Ectodermal cell (in vitro differentiated cells): ENCODE measurements at regions not wholly inside any gene's neighbourhood (a gene's known extent, or its start where the extent isn't known, plus 50 kb on each side); places are given as distances from the start of the nearest gene placed in this dataset.

Experiments
- H3K27ac ChIP-seq: 2 replicates; pipeline ENCODE4 v1.7.0; 2013; ENCODE audit warnings: mild to moderate bottlenecking, low read depth, low read length; ENCODE audit not compliant: insufficient read depth, poor library complexity, severe bottlenecking
- H3K27me3 ChIP-seq: 2 replicates; pipeline ENCODE4 v1.7.0; 2013; ENCODE audit warnings: mild to moderate bottlenecking, low read length; ENCODE audit not compliant: insufficient read depth, control insufficient read depth, poor library complexity, severe bottlenecking
- H3K36me3 ChIP-seq: one replicate; pipeline ENCODE4 v1.7.0; 2013; ENCODE audit warnings: low read length; ENCODE audit not compliant: control insufficient read depth, insufficient read depth
- H3K4me1 ChIP-seq: one replicate; pipeline ENCODE4 v1.7.0; 2013; ENCODE audit warnings: low read length; ENCODE audit not compliant: control insufficient read depth, insufficient read depth
- H3K4me3 ChIP-seq: 2 replicates; pipeline ENCODE4 v1.7.0; 2013; ENCODE audit warnings: low read depth, low read length, control low read depth; ENCODE audit not compliant: insufficient read depth
- H3K9me3 ChIP-seq: 2 replicates; pipeline ENCODE4 v1.7.0; 2013; ENCODE audit warnings: mild to moderate bottlenecking, low read length, moderate library complexity; ENCODE audit not compliant: control insufficient read depth
- WGBS, 2 experiments: methylation state at CpG; one replicate each; pipeline ENCODE4 v1.1.7; 2013; ENCODE audit warnings: missing lambda C conversion rate in 2 of 2; 5-methylcytosine and 5-hydroxymethylcytosine counted together

DNA sequence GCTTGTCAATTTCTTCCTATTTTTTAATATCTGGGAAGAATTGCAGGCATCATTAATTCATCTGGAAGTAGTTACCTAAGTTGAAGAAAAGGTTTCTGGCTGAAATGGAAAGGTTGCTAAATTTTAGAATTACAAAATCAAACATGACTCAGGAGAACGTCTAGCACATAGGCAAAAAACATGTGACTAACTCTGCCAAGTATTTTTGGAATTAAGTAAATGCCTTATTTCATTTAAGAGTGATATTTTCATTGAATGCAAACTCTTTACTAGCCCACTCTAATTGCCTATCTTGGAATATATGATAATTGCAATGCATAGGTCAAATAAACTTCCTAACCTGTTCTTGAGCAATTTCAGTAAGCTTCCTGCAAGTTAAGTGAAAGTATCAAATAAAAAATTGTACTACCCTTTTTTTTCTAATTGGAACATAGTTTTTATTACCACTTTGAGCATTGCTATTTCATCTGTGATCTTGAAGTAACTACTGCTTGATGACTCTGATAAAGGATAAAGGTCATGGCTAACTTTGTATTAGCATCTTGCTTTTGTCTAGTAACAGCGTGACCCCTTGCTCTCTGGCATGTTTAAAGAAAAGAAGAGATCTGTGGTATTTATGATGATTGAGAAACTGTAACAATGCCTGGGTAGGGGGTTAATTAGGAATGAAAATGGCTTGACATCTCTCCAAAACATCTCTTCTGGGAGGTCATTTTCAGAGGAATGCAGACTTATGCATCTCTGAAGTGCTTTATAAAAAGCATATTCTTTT is 208.3 kb upstream of the NCAM2 start:
- Histone ChIP-seq H3K27ac (no peak overlapping the region), H3K9me3 (no peaks in the 10 kb centered on the region), H3K4me3 (no peak overlapping the region), H3K4me1 (no peaks in the 10 kb centered on the region), H3K36me3 (no peaks in the 10 kb centered on the region), H3K27me3 (no peaks in the 10 kb centered on the region)
- WGBS, 2 experiments = 21 to 27% methylated on average over 2 of the region's 2 CpGs

DNA sequence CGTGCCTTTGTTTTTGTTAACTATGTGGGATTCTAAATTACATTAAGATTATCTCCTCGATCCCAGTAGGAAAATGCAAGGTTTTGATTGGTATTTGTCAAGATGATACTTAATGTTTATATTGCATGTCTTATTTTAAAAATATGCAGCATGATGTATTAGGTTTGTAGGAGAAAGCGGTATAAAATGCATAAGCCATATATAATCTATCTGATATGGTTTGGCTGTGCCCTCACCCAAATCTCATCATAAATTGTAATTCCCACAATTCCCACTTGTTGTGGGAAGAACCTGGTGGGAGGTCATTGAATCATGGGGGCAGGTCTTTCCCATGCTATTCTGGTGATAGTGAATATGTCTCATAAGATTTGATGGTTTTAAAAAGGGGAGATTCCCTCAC is 198.1 kb upstream of the NCAM2 start:
- no peak overlapping the region for H3K27ac ChIP-seq
- no peaks in the 10 kb centered on the region for H3K4me1 ChIP-seq
- no peak overlapping the region for H3K4me3 ChIP-seq
- H3K36me3 ChIP-seq = no peaks in the 10 kb centered on the region
- no peaks in the 10 kb centered on the region for H3K27me3 ChIP-seq
- no peaks in the 10 kb centered on the region for H3K9me3 ChIP-seq
- WGBS, 2 experiments = 95 to 98% methylated on average over 2 to 3 of the region's 3 CpGs

DNA sequence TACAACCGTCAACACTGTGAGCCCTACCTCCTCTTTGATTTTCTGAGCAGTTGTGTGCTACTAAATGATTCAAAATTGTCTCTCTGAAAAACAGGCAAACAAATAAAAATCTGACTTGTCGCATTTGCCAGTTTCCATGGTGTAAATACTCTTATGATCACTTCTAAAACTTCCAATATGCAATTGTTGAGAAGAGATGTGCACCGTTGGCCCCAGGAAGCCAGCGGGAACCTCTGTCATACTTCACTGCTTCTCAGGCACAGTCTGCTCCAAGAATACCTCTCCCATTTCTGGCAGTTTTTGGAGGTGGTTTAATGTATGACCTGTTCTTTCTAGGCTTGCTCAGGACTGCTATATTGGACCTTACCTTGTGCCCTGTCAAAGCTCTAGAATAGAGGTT is 196.0 kb upstream of the NCAM2 start:
- no peaks in the 10 kb centered on the region for H3K36me3 ChIP-seq

DNA sequence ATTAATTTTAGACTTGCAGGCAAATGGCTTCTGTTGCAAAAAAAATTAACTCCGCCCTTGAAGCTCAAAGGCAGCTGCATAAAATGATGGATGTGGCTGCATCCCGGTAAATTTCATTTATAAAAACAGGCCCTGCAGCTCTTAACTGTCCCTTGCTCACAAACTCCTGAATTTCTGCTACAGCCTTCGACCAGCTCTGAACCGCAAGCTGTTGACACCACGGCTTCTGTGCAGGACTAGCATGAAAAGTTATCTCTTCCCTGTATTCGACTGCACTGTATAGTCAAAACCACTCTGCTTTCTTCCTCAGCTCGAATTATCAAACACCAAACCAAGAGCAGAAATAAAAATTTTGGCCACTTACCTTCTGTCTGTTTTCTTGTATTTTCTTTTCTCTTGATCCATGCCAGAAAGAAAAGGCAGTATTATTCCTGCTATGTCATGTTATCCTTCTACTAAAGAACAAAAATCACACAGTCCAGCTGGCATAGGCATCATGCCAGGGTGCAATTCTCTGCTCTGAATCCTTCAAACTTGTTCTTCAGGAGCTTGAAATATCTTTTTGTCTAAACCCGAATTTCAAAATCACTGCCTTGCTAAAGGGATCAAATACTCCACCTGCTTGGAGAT is 195.5 kb upstream of the NCAM2 start:
- H3K4me3 ChIP-seq = no peak overlapping the region
- WGBS, 2 experiments = 94 to 96% methylated on average over 8 of the region's 8 CpGs
- no peak overlapping the region for H3K27ac ChIP-seq
- no peaks in the 10 kb centered on the region for H3K9me3 ChIP-seq
- no peaks in the 10 kb centered on the region for H3K4me1 ChIP-seq
- H3K27me3 ChIP-seq = no peaks in the 10 kb centered on the region
- H3K36me3 ChIP-seq = no peaks in the 10 kb centered on the region

More for the DNA sequence above, 196.0 kb upstream of the NCAM2 start:
- H3K27me3 ChIP-seq = no peaks in the 10 kb centered on the region
- no peaks in the 10 kb centered on the region for H3K4me1 ChIP-seq
- 87 to 93% methylated on average over 4 of the region's 4 CpGs for WGBS, 2 experiments
- no peak overlapping the region for H3K27ac ChIP-seq
- no peaks in the 10 kb centered on the region for H3K9me3 ChIP-seq
- no peak overlapping the region for H3K4me3 ChIP-seq

DNA sequence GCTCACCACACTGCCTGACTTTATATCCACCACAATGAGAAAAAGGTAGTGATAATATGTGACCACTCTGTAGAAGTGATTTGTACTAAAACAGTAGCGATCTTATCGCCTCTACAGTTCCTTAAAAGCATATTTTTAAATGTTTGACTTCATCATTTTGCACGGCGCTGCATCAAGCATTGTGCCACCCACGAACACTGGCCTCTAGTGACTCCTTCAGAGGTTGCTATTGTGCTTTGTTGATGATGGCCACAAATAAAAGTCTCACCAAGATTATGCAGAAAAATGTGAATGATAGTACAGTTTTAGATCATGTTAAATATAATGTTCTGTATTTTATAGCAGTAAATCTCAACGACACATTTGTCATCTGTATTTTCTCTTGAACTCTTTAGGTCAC is 186.5 kb upstream of the NCAM2 start:
- WGBS, 2 experiments = 94 to 97% methylated on average over 6 of the region's 6 CpGs
- Histone ChIP-seq H3K27me3 (no peaks in the 10 kb centered on the region), H3K9me3 (no peaks in the 10 kb centered on the region), H3K4me1 (no peaks in the 10 kb centered on the region), H3K36me3 (no peaks in the 10 kb centered on the region), H3K4me3 (no peak overlapping the region), H3K27ac (no peak overlapping the region)

DNA sequence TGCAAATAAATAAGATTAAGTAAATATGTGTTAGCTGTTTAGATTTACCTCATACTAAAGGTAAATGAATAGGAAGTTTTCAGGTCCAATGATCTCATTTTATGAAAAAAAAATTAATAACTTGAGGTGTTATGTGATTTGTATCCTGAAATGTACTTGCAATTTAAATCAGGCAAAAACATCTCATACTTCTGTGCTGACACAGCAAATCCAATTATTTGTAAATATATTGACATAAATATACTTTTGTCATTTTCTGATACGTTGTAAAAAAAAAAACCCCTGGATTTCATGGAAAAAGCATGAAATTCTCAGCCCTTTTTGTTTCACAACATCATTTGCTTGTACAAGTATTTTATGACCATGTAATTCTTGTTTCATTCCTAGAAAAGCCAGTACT is 184.1 kb upstream of the NCAM2 start:
- Histone ChIP-seq H3K27ac (no peak overlapping the region), H3K4me3 (no peak overlapping the region), H3K27me3 (no peaks in the 10 kb centered on the region), H3K36me3 (no peaks in the 10 kb centered on the region), H3K4me1 (no peaks in the 10 kb centered on the region), H3K9me3 (no peaks in the 10 kb centered on the region)
- WGBS, 2 experiments = 100% methylated on average over 1 of the region's 1 CpG; no CpG with 5 or more reads in 1 of the 2 experiments

DNA sequence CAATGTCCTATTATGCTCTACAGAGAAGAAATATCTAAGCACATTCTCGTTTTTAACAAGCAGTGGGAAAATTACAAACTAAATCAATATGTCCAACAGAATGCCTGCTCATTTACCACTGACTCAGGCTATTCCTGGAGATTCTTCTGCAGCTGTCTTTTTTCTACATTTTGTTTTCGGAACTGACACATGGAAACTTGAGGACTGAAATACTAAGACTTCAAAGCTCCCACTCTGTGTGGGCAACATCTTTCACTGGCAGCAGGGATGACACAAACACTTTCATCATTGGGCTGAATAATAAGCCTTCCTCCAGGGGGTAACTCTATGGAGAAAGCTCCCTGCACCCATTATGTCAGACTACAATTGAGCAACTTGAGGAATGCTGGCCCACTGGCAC is 175.5 kb upstream of the NCAM2 start:
- peak overlapping the region; percentile 32 for H3K27ac ChIP-seq
- no peaks in the 10 kb centered on the region for H3K27me3 ChIP-seq
- peaks cover 22% of the 10 kb centered on the region for H3K4me1 ChIP-seq
- H3K36me3 ChIP-seq = no peaks in the 10 kb centered on the region
- no peak overlapping the region for H3K4me3 ChIP-seq
- WGBS, 2 experiments = 11 to 25% methylated on average over 2 of the region's 2 CpGs
- H3K9me3 ChIP-seq = no peaks in the 10 kb centered on the region

DNA sequence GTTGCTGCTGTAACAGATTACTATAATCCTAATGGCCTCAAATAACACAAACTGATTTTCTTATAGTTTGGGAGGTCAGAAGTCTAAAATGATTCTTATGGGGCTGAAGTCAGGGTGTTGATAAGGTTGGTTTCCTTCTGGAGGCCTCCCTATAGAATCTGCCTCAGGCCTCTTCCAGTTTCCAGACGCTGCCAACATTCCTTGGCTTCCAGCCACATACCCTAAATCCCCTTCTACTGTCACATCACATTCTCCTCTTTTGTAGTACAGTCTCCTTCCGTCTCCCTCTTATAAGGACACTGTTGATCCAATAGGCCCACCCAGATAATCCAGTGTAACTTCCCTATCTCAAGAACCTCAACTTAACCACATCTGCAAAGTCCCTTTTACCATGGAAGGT is 145.3 kb upstream of the NCAM2 start:
- Histone ChIP-seq H3K27ac (no peak overlapping the region), H3K4me3 (no peak overlapping the region), H3K9me3 (no peaks in the 10 kb centered on the region), H3K36me3 (no peaks in the 10 kb centered on the region), H3K4me1 (no peaks in the 10 kb centered on the region), H3K27me3 (no peaks in the 10 kb centered on the region)
- WGBS, 2 experiments = 83 to 96% methylated on average over 2 of the region's 2 CpGs

DNA sequence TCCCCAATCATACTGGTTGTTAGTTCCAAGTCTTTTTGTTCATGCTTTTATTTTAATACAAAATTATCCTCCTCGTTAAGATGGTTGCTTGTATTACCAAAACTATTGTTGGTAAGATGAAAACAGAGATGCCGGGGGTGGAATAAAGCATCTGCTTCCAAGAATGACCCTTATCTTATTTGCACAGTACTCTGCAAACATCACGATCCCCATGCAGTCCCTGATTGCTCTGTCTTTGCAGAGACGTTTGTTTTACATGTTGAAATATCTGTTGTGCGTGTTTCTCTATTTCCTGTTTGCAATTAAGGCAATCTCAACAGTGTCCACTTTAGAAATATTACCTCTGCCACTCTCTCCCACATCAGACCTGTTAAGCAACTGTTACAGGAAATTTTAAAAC is 141.3 kb upstream of the NCAM2 start:
- Histone ChIP-seq H3K9me3 (no peaks in the 10 kb centered on the region), H3K27ac (no peak overlapping the region), H3K4me1 (no peaks in the 10 kb centered on the region), H3K36me3 (no peaks in the 10 kb centered on the region), H3K27me3 (no peaks in the 10 kb centered on the region), H3K4me3 (no peak overlapping the region)
- 83 to 93% methylated on average over 4 to 5 of the region's 5 CpGs for WGBS, 2 experiments

DNA sequence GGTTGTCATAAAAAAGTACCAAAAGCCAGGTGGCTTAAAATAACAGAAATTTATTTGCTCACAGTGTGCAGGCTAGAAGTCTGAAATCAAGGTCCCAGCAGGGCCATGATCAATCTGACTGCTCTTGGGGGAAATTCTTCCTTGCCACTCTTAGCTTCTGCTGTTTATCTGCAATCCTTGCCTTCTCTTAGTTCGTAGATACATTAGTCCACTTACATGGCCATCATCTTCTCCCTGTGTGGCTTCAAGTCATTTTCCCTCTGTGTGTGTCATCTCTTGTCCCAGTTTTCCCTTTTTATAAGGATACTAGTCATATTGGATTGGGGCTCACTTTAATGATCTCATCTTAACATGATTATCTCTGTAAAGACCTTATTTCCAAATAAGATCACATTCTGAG is 124.0 kb upstream of the NCAM2 start:
- WGBS, 2 experiments = 91 to 96% methylated on average over 1 of the region's 1 CpG
- no peaks in the 10 kb centered on the region for H3K4me1 ChIP-seq
- no peaks in the 10 kb centered on the region for H3K36me3 ChIP-seq
- no peaks in the 10 kb centered on the region for H3K9me3 ChIP-seq
- no peaks in the 10 kb centered on the region for H3K27me3 ChIP-seq
- H3K27ac ChIP-seq = no peak overlapping the region
- H3K4me3 ChIP-seq = no peak overlapping the region
